ENCODE measurements at regions not wholly inside any gene's neighbourhood (a gene's known extent, or its start where the extent isn't known, plus 50 kb on each side); places are given as distances from the start of the nearest gene placed in this dataset.

- TF ChIP-seq CHD7 (IDR thresholded peaks at IDR 0.05; ENCODE audit: insufficient replicate concordance, low read length) (no peak), BCL11A (IDR thresholded peaks at IDR 0.05; ENCODE audit: low read depth in 2 of 2, low read length in 2 of 2) (no peak), CTBP2 (IDR thresholded peaks at IDR 0.05; ENCODE audit: borderline replicate concordance, insufficient read depth, insufficient read length, low read length) (no peak), BACH1 (IDR thresholded peaks at IDR 0.05; ENCODE audit: low read length) (no peak), SUZ12 (IDR thresholded peaks at IDR 0.05; ENCODE audit: low read length) (no peak), PHF8 (conservative IDR thresholded peaks at IDR 0.05; ENCODE audit: low read depth, low read length) (no peak), RBBP5 (IDR thresholded peaks at IDR 0.05; ENCODE audit: borderline replicate concordance, low read depth, low read length) (no peak), JUND (IDR thresholded peaks at IDR 0.05; ENCODE audit: low read length) (no peak)
Observed at GRCh38 chr4:110982486-110982885, 359.6 kb upstream of the PITX2 start (continued).
